Retinal pigment epithelial cell (primary cell): ENCODE measurements at regions not wholly inside any gene's neighbourhood (a gene's known extent, or its start where the extent isn't known, plus 50 kb on each side); places are given as distances from the start of the nearest gene placed in this dataset.

Source experiments
- DNase-seq: peaks from one replicate; pipeline ENCODE4 v3.0.0-alpha.2; 2010; ENCODE audit warnings: low read depth
- H3K4me3 ChIP-seq: 2 replicates; pipeline ENCODE4 v1.5.1; 2011; ENCODE audit warnings: mild to moderate bottlenecking, low read length, control low read depth, moderate library complexity
- TF ChIP-seq, protein P1 (sequence below): conservative IDR thresholded peaks from 2 replicates; pipeline ENCODE4 v1.5.1; 2011; ENCODE audit warnings: low read depth, low read length, control low read depth, inconsistent platforms

DNA sequence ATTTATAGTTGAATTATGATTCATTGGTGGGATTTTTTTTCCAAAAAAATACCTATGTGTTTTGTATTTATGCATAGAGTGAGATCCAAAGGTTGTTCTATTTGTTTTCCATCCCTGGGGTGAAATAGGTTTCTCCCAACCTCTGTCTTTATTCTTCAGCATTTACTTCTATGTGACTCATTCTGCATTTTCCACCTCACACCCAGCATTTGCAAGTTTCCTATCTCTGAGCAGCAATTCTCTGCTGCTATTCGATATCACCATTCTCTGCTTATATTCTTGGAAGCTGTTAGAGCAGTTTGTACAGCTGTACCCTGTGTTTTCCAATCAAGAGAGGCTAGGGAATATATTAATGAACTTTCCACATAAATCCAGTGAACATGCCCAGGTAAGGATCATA is 538.9 kb downstream of the SNAPC1 start:
- DNase-seq: no peak
- TF ChIP-seq, protein P1, sequence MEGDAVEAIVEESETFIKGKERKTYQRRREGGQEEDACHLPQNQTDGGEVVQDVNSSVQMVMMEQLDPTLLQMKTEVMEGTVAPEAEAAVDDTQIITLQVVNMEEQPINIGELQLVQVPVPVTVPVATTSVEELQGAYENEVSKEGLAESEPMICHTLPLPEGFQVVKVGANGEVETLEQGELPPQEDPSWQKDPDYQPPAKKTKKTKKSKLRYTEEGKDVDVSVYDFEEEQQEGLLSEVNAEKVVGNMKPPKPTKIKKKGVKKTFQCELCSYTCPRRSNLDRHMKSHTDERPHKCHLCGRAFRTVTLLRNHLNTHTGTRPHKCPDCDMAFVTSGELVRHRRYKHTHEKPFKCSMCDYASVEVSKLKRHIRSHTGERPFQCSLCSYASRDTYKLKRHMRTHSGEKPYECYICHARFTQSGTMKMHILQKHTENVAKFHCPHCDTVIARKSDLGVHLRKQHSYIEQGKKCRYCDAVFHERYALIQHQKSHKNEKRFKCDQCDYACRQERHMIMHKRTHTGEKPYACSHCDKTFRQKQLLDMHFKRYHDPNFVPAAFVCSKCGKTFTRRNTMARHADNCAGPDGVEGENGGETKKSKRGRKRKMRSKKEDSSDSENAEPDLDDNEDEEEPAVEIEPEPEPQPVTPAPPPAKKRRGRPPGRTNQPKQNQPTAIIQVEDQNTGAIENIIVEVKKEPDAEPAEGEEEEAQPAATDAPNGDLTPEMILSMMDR: no peak
- no peak overlapping the region for H3K4me3 ChIP-seq

DNA sequence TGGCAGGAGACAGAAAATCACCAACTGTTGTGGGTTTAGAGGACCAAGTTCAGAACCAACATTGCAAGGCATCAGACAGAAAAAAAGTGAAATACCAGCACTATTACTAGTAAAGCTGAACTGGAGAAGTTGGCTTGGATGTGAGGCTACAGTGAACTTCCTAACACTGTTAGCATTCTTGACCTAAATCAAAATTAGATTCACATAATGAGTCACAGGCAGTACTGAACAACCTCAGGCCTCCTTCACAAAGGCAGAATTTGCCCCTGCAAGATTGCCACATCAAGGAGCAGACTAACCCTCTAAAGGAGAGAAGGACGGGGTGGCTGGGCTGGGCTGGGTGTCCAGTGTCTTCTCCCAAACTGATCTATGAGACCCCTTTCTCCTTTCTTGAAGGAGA is 539.7 kb downstream of the SNAPC1 start:
- DNase-seq: peak; percentile 39
- no peak overlapping the region for H3K4me3 ChIP-seq
- TF ChIP-seq, protein P1: no peak

DNA sequence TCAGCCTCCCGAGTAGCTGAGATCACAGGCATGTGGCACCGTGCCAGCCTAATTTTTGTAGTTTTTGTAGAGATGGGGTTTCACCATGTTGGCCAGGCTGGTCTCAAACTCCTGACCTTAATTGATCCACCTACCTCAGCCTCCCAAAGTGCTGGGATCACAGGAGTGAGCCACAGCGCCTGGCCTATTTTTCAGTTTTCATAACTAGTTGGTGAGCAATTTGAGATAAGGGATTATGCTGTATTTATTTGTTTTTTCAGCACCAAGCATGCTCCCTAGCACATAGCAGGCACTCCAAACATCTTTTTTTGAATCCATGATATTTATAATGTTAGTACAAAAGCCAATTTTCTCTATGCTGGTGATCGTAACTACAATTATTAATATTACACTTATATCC is 541.2 kb downstream of the SNAPC1 start:
- H3K4me3 ChIP-seq: no peak overlapping the region
- DNase-seq: no peak
- TF ChIP-seq, protein P1: no peak

DNA sequence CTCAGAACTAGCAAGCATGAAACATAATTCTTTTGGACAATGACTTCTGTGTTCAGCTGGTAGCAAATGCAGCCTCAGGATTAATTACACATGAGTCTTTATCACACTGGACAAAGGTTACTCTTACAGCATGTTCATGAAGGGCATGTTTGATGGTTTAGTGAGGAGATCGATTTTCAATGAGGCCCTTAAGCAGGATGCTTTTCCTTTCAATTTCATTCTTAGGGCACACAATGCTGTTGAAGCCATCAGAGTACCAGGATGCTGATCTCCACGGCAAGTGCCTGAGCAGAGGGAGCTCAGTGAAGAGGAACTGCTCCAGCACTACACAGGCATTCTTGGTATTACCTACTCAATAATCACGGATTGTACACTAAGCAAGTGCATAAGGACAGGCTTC is 542.0 kb downstream of the SNAPC1 start:
- DNase-seq: no peak
- TF ChIP-seq, protein P1: no peak

DNA sequence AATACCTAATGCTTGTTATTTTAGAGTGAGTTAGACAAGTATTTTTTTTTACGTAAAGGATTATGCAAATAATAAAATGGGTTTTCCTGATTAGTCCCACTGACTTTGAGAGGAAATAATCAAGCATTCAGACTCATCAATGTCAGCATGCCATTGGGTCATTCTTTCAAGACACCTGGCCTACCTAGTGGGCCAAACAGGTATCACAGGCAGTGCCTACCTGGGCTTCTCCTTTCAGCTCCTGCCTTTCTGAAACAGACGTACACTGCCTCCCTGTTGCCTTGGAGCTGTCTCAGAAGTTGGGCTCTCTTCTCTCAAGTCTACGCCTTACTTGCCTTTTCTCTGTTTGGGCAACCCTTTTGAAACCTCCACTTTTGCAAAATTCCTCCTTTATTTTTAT is 545.6 kb downstream of the SNAPC1 start:
- TF ChIP-seq, protein P1: no peak
- no peak for DNase-seq
- H3K4me3 ChIP-seq: no peak overlapping the region

More for the DNA sequence above, 542.0 kb downstream of the SNAPC1 start:
- no peak overlapping the region for H3K4me3 ChIP-seq

DNA sequence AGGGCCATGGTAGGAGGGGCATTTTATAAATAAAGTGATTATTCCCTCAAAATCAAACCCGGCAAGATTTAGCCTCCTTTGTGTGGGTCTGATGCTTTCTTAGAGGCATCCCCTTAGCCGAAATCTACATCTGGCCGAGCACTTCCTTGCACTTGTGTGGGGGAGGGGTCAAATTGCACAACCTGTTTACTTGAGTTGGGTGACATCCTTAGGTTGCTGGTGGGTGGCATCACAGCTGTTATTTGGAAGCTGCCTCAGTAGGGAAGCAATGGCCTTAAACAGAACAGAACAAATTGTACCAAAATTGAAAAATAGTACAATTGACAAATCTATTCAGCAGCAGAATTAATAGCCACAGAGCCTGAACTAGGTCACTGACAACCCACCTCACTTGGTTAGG is 546.1 kb downstream of the SNAPC1 start:
- TF ChIP-seq, protein P1: no peak
- no peak for DNase-seq
- no peak overlapping the region for H3K4me3 ChIP-seq

DNA sequence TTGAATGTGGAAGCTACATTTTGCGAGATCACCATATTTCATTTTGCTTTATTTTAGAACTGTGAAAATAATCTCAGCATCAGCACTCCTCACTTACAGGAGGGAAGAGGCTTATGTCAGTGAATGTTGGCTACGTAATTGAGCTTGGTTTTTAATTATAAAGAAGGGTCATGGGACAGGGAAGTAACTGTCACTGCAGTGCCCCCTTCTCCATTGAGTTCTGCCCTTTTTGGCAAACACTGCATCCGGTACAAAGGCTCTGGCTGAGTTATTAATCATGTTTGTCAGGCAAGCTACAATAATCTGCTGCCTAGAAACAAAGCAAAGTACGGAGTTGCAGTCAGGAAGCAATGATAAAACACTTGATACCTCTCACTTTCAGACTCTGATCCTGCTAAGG is 546.7 kb downstream of the SNAPC1 start:
- TF ChIP-seq, protein P1: no peak
- peak; percentile 76 for DNase-seq
- H3K4me3 ChIP-seq: no peak overlapping the region
